SK-N-SH (cell line): ENCODE measurements at regions not wholly inside any gene's neighbourhood (a gene's known extent, or its start where the extent isn't known, plus 50 kb on each side); places are given as distances from the start of the nearest gene placed in this dataset.
A peak's percentile ranks its signal among the peaks of the same experiment; 100 is the strongest.

Experiments used
- CTCF ChIA-PET: fragments of 300-600, 350-600 bp; formaldehyde crosslinking; extraction: SDS; loops from one replicate; lab custom pipeline; 2021; lab: Yijun Ruan, JAX
- POLR2A ChIA-PET: fragments of 350-600 bp; sonication (Branson Sonifier 250); formaldehyde crosslinking; extraction: SDS; loops from one replicate; lab custom pipeline; 2020; ENCODE audit warnings: antibody characterized with exemption, inconsistent platforms; lab: Yijun Ruan, JAX
- DNase-seq: peaks from one replicate; pipeline ENCODE4 v3.0.0; 2012
- H2AFZ ChIP-seq: fragments of 200-600 bp; sonication (generic); 2 replicates; pipeline ENCODE4 v1.8.1; 2016; ENCODE audit warnings: antibody characterized with exemption, mild to moderate bottlenecking, low read depth
- H3F3A ChIP-seq: fragments of 200-600 bp; sonication (generic); replicated peaks from 2 replicates; pipeline ENCODE3; 2016; ENCODE audit warnings: antibody characterized with exemption, mild to moderate bottlenecking; ENCODE audit not compliant: insufficient read depth
- H3K27ac ChIP-seq, 2 experiments: fragments of 200-500 bp in 1 of 2; fragments of 200-600 bp in 1 of 2; sonication (Bioruptor generic) in 1 of 2; sonication (generic), shearing (Covaris generic) in 1 of 2; 2 replicates each; pipeline versions ENCODE4 v1.5.1 to v1.6.1; 2014 to 2016; ENCODE audit warnings: low read depth in 2 of 2, inconsistent platforms in 1 of 2, low read length in 1 of 2, mild to moderate bottlenecking in 1 of 2, mixed read lengths in 1 of 2
- H3K27me3 ChIP-seq: fragments of 200-600 bp; sonication (generic), shearing (Covaris generic); 2 replicates; pipeline ENCODE4 v1.6.1; 2016; ENCODE audit warnings: mixed run types; ENCODE audit not compliant: insufficient read depth
- H3K36me3 ChIP-seq, 2 experiments: fragments of 200-500 bp in 1 of 2; fragments of 200-600 bp in 1 of 2; sonication (Bioruptor generic) in 1 of 2; sonication (generic) in 1 of 2; replicated peaks in 1 of 2; 2 replicates each; pipeline versions ENCODE3 to v1.5.1; 2014 to 2016; ENCODE audit warnings: low read length in 1 of 2, mild to moderate bottlenecking in 1 of 2; ENCODE audit not compliant: insufficient read depth in 2 of 2, control insufficient read depth in 1 of 2
- H3K4me1 ChIP-seq, 2 experiments: fragments of 200-500 bp in 1 of 2; fragments of 200-600 bp in 1 of 2; sonication (Bioruptor generic) in 1 of 2; sonication (generic), shearing (Covaris generic) in 1 of 2; 2 replicates each; pipeline versions ENCODE4 v1.5.1 to v1.6.1; 2014 to 2016; ENCODE audit warnings: low read depth in 1 of 2, low read length in 1 of 2, mixed run types in 1 of 2; ENCODE audit not compliant: insufficient read depth in 2 of 2, control insufficient read depth in 1 of 2
- H3K4me2 ChIP-seq: fragments of 200-600 bp; sonication (generic), shearing (Covaris generic); 2 replicates; pipeline ENCODE4 v1.6.1; 2017; ENCODE audit warnings: mixed run types
- H3K4me3 ChIP-seq, 2 experiments: fragments of 200-500 bp in 1 of 2; fragments of 200-600 bp in 1 of 2; sonication (Bioruptor generic) in 1 of 2; sonication (generic), shearing (Covaris generic) in 1 of 2; 2 replicates each; pipeline versions ENCODE4 v1.5.1 to v1.8.1; 2014 to 2016; ENCODE audit warnings: low read depth in 2 of 2, inconsistent platforms in 1 of 2, low read length in 1 of 2, mild to moderate bottlenecking in 1 of 2, mixed read lengths in 1 of 2, moderate library complexity in 1 of 2
- H3K79me2 ChIP-seq: fragments of 200-600 bp; sonication (generic); 2 replicates; pipeline ENCODE4 v1.8.1; 2017; ENCODE audit warnings: mild to moderate bottlenecking; ENCODE audit not compliant: insufficient read depth
- H3K9ac ChIP-seq: fragments of 200-600 bp; sonication (generic); 2 replicates; pipeline ENCODE4 v1.6.1; 2017; ENCODE audit warnings: mixed run types
- H3K9me2 ChIP-seq: fragments of 200-600 bp; sonication (generic); 2 replicates; pipeline ENCODE4 v1.6.1; 2017; ENCODE audit warnings: mixed run types
- H3K9me3 ChIP-seq: fragments of 200-600 bp; sonication (generic); 2 replicates; pipeline ENCODE4 v1.6.1; 2017; ENCODE audit warnings: mixed run types, mild to moderate bottlenecking, moderate library complexity
- H4K20me1 ChIP-seq: fragments of 200-600 bp; sonication (generic); 2 replicates; pipeline ENCODE4 v1.6.1; 2017; ENCODE audit warnings: mild to moderate bottlenecking, mixed run types; ENCODE audit not compliant: insufficient read depth
- ELF1 ChIP-seq: IDR thresholded peaks from 2 replicates; pipeline ENCODE4 v1.4.0; 2012
- EP300 ChIP-seq, 2 experiments: IDR thresholded peaks; 2 replicates each; pipeline versions ENCODE4 v1.4.0 to v1.6.1; 2012; ENCODE audit warnings: borderline replicate concordance in 1 of 2, low read depth in 1 of 2, low read length in 1 of 2
- FOSL2 ChIP-seq: IDR thresholded peaks from 2 replicates; pipeline ENCODE4 v1.4.0; 2012; ENCODE audit warnings: low read depth, mild to moderate bottlenecking, moderate library complexity, borderline replicate concordance
- FOXJ3 ChIP-seq: sonication (generic); formaldehyde crosslinking; IDR thresholded peaks from 2 replicates; pipeline ENCODE4 v1.5.1; 2020; ENCODE audit warnings: mild to moderate bottlenecking, missing genetic modification reagents
- FOXM1 ChIP-seq: IDR thresholded peaks from 2 replicates; pipeline ENCODE4 v1.4.0; 2012; ENCODE audit warnings: low read depth, mild to moderate bottlenecking
- GABPA ChIP-seq: IDR thresholded peaks from 2 replicates; pipeline ENCODE4 v1.4.0; 2012; ENCODE audit warnings: low read depth, mild to moderate bottlenecking
- GATA2 ChIP-seq: sonication (generic); formaldehyde crosslinking; IDR thresholded peaks from 2 replicates; pipeline ENCODE4 v1.5.0; 2020; ENCODE audit warnings: mild to moderate bottlenecking, missing genetic modification reagents
- JUND ChIP-seq: IDR thresholded peaks from 2 replicates; pipeline ENCODE4 v1.4.0; 2012
- RAD21 ChIP-seq: IDR thresholded peaks from 2 replicates; pipeline ENCODE4 v1.6.1; 2012; ENCODE audit warnings: mild to moderate bottlenecking, low read length
- RFX5 ChIP-seq: IDR thresholded peaks from 2 replicates; pipeline ENCODE4 v1.6.1; 2012; ENCODE audit warnings: mild to moderate bottlenecking, improper control_type of control experiment, low read length
- RXRA ChIP-seq: IDR thresholded peaks from 2 replicates; pipeline ENCODE4 v1.4.0; 2012; ENCODE audit warnings: low read depth, mild to moderate bottlenecking, borderline replicate concordance
- TCF12 ChIP-seq: IDR thresholded peaks from 2 replicates; pipeline ENCODE4 v1.4.0; 2012
- WGBS: methylation state at CpG from one replicate; pipeline ENCODE4 v1.1.6; 2017; ENCODE audit warnings: low lambda C conversion rate; 5-methylcytosine and 5-hydroxymethylcytosine counted together
- TF ChIP-seq, protein P1 (sequence below): fragments of 150-350 bp; IDR thresholded peaks from 2 replicates; pipeline ENCODE4 v1.6.1; 2016; ENCODE audit warnings: mild to moderate bottlenecking, low read depth, low read length
- TF ChIP-seq, protein P2 (sequence below): IDR thresholded peaks from 2 replicates; pipeline ENCODE4; 2012
- TF ChIP-seq, protein P3 (sequence below): fragments of 150-350 bp; IDR thresholded peaks from 2 replicates; pipeline ENCODE4 v1.6.1; 2017; ENCODE audit warnings: antibody characterized with exemption, low read length, low read depth, borderline replicate concordance
- TF ChIP-seq, protein P4 (sequence below): IDR thresholded peaks from 2 replicates; pipeline ENCODE4 v1.4.0; 2012; ENCODE audit warnings: low read depth
- TF ChIP-seq, protein P5 (sequence below): IDR thresholded peaks from 2 replicates; pipeline ENCODE4 v1.4.0; 2012; ENCODE audit warnings: low read depth, borderline replicate concordance
- TF ChIP-seq, protein P6 (sequence below): IDR thresholded peaks from 2 replicates; pipeline ENCODE4 v1.6.1; 2012; ENCODE audit warnings: mild to moderate bottlenecking, low read depth, low read length, moderate library complexity

DNA sequence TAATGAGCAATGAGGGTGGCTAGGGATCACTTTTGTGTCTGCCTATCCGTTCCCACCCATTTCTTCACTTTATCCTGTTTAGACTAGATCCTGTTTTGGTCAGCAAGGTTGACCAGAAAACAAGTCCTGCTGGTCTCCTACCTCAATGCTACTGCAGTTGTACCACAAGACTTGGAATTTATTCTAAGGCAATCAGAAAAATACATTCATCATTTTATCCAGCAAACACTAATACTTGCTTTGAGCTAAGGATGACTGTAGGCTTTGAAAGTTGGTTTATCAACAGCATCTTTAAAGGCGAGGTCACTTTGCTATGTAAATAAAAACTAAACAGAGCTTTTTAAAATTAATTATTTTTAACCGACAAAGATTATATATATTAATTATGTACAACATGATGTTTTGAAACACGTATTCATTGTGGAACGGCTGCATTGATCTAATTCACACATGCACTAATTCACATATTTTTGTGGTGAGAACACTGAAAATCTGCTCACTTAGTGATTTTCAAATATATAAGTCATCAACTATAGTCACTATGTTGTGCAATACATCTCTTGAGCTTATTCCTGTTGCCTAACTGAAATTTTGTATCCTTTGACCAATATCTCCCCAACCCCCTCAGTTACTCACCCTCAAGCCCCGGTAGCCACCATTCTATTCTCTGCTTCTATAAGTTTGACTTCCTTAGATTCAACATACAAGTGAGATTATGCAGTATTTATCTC lies 125.9 kb upstream of the HS3ST3A1 start:
- TF ChIP-seq, protein P1, sequence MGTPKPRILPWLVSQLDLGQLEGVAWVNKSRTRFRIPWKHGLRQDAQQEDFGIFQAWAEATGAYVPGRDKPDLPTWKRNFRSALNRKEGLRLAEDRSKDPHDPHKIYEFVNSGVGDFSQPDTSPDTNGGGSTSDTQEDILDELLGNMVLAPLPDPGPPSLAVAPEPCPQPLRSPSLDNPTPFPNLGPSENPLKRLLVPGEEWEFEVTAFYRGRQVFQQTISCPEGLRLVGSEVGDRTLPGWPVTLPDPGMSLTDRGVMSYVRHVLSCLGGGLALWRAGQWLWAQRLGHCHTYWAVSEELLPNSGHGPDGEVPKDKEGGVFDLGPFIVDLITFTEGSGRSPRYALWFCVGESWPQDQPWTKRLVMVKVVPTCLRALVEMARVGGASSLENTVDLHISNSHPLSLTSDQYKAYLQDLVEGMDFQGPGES: no peak
- peak; percentile 6; the same call in 1 of the 2 replicates for TF ChIP-seq FOSL2
- no peaks in the 10 kb centered on the region for H3K9me2 ChIP-seq

DNA sequence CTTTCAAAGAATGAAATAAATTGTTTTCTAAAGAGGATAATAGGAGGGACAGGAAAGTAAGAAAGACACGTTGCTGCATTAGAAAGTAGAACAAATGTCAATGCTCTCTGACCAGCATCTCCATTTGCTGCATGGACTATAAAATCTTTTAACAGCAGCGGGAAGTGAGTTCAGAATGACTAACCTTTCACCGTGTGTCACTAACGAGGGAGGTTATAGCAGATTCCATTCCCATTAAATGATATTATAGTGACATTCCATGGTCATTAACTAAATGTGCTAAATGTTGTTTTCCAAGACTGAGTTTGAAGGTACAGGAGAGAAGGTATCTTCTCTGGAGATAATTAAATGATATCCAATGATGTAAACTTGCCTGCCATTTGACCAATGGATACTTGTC lies 127.1 kb upstream of the HS3ST3A1 start:
- 15% methylated on average over 4 of the region's 4 CpGs for WGBS
- Histone ChIP-seq H3K9ac (peak overlapping the region; percentile 5; the same call in 1 of the 2 replicates), H2AFZ (no peak overlapping the region; the same call in 1 of the 2 replicates), H3K9me3 (no peaks in the 10 kb centered on the region), H3K9me2 (no peaks in the 10 kb centered on the region), H3K4me1 (no peaks in the 10 kb centered on the region), H3K4me3 (no peak overlapping the region), H3F3A (peaks cover 6% of the 10 kb centered on the region), H3K27me3 (no peaks in the 10 kb centered on the region), H4K20me1 (no peaks in the 10 kb centered on the region), H3K36me3 (no peaks in the 10 kb centered on the region), H3K4me2 (no peak overlapping the region), H3K27ac (peak overlapping the region in 1 of 2 experiments; percentile 12; a peak in 1 of 4 replicates), H3K79me2 (no peaks in the 10 kb centered on the region)
- ChIA-PET POLR2A (no interaction called here), CTCF (no interaction called here)
- no peak for DNase-seq
- TF ChIP-seq GABPA (no peak), GATA2 (CRISPR knock-in tag) (no peak), FOXJ3 (no peak), JUND (no peak), RAD21 (no peak), FOSL2 (peak; percentile 35; the same call in 1 of the 2 replicates), ELF1 (no peak), EP300 (IDR thresholded peaks at IDR 0.05; ENCODE audit: borderline replicate concordance in 1 of 2, low read depth in 1 of 2, low read length in 1 of 2) (peak in 1 of 2 experiments; percentile 8; a peak in 1 of 4 replicates), RFX5 (no peak), RXRA (no peak), FOXM1 (no peak), TCF12 (peak; percentile 20; the same call in 1 of the 2 replicates)
- TF ChIP-seq, protein P2, sequence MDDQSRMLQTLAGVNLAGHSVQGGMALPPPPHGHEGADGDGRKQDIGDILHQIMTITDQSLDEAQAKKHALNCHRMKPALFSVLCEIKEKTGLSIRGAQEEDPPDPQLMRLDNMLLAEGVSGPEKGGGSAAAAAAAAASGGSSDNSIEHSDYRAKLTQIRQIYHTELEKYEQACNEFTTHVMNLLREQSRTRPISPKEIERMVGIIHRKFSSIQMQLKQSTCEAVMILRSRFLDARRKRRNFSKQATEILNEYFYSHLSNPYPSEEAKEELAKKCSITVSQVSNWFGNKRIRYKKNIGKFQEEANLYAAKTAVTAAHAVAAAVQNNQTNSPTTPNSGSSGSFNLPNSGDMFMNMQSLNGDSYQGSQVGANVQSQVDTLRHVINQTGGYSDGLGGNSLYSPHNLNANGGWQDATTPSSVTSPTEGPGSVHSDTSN: 0 out of 2 replicates have a peak, but pooled peaks have one; percentile 4
- TF ChIP-seq, protein P3, sequence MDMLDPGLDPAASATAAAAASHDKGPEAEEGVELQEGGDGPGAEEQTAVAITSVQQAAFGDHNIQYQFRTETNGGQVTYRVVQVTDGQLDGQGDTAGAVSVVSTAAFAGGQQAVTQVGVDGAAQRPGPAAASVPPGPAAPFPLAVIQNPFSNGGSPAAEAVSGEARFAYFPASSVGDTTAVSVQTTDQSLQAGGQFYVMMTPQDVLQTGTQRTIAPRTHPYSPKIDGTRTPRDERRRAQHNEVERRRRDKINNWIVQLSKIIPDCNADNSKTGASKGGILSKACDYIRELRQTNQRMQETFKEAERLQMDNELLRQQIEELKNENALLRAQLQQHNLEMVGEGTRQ: no peak
- TF ChIP-seq, protein P4, sequence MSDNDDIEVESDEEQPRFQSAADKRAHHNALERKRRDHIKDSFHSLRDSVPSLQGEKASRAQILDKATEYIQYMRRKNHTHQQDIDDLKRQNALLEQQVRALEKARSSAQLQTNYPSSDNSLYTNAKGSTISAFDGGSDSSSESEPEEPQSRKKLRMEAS: no peak
- TF ChIP-seq, protein P5, sequence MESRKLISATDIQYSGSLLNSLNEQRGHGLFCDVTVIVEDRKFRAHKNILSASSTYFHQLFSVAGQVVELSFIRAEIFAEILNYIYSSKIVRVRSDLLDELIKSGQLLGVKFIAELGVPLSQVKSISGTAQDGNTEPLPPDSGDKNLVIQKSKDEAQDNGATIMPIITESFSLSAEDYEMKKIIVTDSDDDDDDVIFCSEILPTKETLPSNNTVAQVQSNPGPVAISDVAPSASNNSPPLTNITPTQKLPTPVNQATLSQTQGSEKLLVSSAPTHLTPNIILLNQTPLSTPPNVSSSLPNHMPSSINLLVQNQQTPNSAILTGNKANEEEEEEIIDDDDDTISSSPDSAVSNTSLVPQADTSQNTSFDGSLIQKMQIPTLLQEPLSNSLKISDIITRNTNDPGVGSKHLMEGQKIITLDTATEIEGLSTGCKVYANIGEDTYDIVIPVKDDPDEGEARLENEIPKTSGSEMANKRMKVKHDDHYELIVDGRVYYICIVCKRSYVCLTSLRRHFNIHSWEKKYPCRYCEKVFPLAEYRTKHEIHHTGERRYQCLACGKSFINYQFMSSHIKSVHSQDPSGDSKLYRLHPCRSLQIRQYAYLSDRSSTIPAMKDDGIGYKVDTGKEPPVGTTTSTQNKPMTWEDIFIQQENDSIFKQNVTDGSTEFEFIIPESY: no peak
- TF ChIP-seq, protein P6, sequence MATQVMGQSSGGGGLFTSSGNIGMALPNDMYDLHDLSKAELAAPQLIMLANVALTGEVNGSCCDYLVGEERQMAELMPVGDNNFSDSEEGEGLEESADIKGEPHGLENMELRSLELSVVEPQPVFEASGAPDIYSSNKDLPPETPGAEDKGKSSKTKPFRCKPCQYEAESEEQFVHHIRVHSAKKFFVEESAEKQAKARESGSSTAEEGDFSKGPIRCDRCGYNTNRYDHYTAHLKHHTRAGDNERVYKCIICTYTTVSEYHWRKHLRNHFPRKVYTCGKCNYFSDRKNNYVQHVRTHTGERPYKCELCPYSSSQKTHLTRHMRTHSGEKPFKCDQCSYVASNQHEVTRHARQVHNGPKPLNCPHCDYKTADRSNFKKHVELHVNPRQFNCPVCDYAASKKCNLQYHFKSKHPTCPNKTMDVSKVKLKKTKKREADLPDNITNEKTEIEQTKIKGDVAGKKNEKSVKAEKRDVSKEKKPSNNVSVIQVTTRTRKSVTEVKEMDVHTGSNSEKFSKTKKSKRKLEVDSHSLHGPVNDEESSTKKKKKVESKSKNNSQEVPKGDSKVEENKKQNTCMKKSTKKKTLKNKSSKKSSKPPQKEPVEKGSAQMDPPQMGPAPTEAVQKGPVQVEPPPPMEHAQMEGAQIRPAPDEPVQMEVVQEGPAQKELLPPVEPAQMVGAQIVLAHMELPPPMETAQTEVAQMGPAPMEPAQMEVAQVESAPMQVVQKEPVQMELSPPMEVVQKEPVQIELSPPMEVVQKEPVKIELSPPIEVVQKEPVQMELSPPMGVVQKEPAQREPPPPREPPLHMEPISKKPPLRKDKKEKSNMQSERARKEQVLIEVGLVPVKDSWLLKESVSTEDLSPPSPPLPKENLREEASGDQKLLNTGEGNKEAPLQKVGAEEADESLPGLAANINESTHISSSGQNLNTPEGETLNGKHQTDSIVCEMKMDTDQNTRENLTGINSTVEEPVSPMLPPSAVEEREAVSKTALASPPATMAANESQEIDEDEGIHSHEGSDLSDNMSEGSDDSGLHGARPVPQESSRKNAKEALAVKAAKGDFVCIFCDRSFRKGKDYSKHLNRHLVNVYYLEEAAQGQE: no peak

More for the DNA sequence above, 125.9 kb upstream of the HS3ST3A1 start:
- Histone ChIP-seq H3F3A (peaks cover 6% of the 10 kb centered on the region), H2AFZ (no peak overlapping the region), H3K27me3 (no peaks in the 10 kb centered on the region), H3K36me3 (no peaks in the 10 kb centered on the region), H3K4me2 (no peak overlapping the region), H3K4me3 (no peak overlapping the region), H4K20me1 (no peaks in the 10 kb centered on the region), H3K79me2 (no peaks in the 10 kb centered on the region), H3K27ac (0 out of 4 replicates have a peak overlapping the region, but pooled peaks of 1 of the 2 experiments have one; percentile 12), H3K9ac (no peak overlapping the region), H3K9me3 (no peaks in the 10 kb centered on the region), H3K4me1 (no peaks in the 10 kb centered on the region)
- POLR2A ChIA-PET: no interaction called here
- 35% methylated on average over 6 of the region's 6 CpGs for WGBS
- CTCF ChIA-PET: no interaction called here
- DNase-seq: no peak
